Colonic mucosa (tissue), 4 donors: ENCODE measurements at regions not wholly inside any gene's neighbourhood (a gene's known extent, or its start where the extent isn't known, plus 50 kb on each side); places are given as distances from the start of the nearest gene placed in this dataset.

ENCODE experiments used
- DNase-seq: peaks from one replicate; pipeline ENCODE4 v3.0.0-alpha.2; 2020
- H3K27ac ChIP-seq: fragments of 200-600 bp; one replicate; pipeline ENCODE4 v1.8.0; 2021
- H3K27me3 ChIP-seq: fragments of 200-600 bp; one replicate; pipeline ENCODE4 v1.8.0; 2021
- H3K36me3 ChIP-seq: fragments of 200-600 bp; one replicate; pipeline ENCODE4 v1.8.0; 2021
- H3K4me1 ChIP-seq: fragments of 200-600 bp; one replicate; pipeline ENCODE4 v1.8.0; 2021; ENCODE audit warnings: mild to moderate bottlenecking
- H3K4me3 ChIP-seq: fragments of 200-600 bp; one replicate; pipeline ENCODE4 v1.8.0; 2021
- H3K9ac ChIP-seq, 2 donors: one replicate each; pipeline ENCODE4 v1.7.0; 2013; ENCODE audit warnings: control low read depth in 2 of 2, low read depth in 2 of 2, low read length in 2 of 2
- H3K9me3 ChIP-seq: fragments of 200-600 bp; one replicate; pipeline ENCODE4 v1.8.0; 2021
- CTCF ChIP-seq: fragments of 200-600 bp; IDR thresholded peaks from one replicate; pipeline ENCODE4 v1.8.0; 2022; ENCODE audit warnings: antibody characterized with exemption, mild to moderate bottlenecking
- intact Hi-C: fragments of 100-400 bp; cut with DNase I; formaldehyde crosslinking; loops from one replicate; pipeline ENCODE4 v1.14.1; 2022
- donor health status: healthy.
- donor health status: DM: no; HTN: no; CAD: no.
- donor health status: DM: no; HTN: no; CAD: no.

- TF ChIP-seq CTCF, result no peak
- Histone ChIP-seq H3K36me3 (no peaks in the 10 kb centered on the region), H3K9ac (peak overlapping the region in 1 of 2 donors; percentile 49), H3K9me3 (no peaks in the 10 kb centered on the region), H3K4me3 (no peak overlapping the region), H3K27ac (peak overlapping the region; percentile 62), H3K27me3 (no peaks in the 10 kb centered on the region), H3K4me1 (peaks cover 17% of the 10 kb centered on the region)
- intact Hi-C loops, result no loop called here
- DNase-seq, result no peak
Observed at GRCh38 chr7:131000389-131000788, 266.4 kb upstream of the KLF14 start.

GRCh38 chr7:131000873-131001272, 266.9 kb upstream of the KLF14 start:
- H3K27ac ChIP-seq, result peak overlapping the region; percentile 62
- peak overlapping the region in 1 of 2 donors; percentile 58 for H3K9ac ChIP-seq
- no peaks in the 10 kb centered on the region for H3K9me3 ChIP-seq
- DNase-seq, result no peak
- no peaks in the 10 kb centered on the region for H3K27me3 ChIP-seq
- H3K4me1 ChIP-seq, result peaks cover 12% of the 10 kb centered on the region
- intact Hi-C loops, result no loop called here
- no peak for TF ChIP-seq CTCF
- H3K36me3 ChIP-seq, result no peaks in the 10 kb centered on the region
- no peak overlapping the region for H3K4me3 ChIP-seq

- Histone ChIP-seq H3K9ac (no peak overlapping the region), H3K27ac (no peak overlapping the region), H3K27me3 (no peaks in the 10 kb centered on the region), H3K9me3 (no peaks in the 10 kb centered on the region), H3K36me3 (no peaks in the 10 kb centered on the region), H3K4me1 (peaks cover 10% of the 10 kb centered on the region), H3K4me3 (no peak overlapping the region)
- intact Hi-C loops, result no loop called here
- TF ChIP-seq CTCF, result no peak
- DNase-seq, result no peak
Observed at GRCh38 chr7:131002600-131002999, 268.6 kb upstream of the KLF14 start.

- no peak for DNase-seq
- H3K4me1 ChIP-seq, result peaks cover 12% of the 10 kb centered on the region
Observed at GRCh38 chr7:131003634-131004033, 269.6 kb upstream of the KLF14 start.

GRCh38 chr7:131004371-131004770, 270.4 kb upstream of the KLF14 start:
- intact Hi-C loops, result no loop called here
- Histone ChIP-seq H3K9me3 (no peaks in the 10 kb centered on the region), H3K27ac (no peak overlapping the region), H3K27me3 (no peaks in the 10 kb centered on the region), H3K4me3 (no peak overlapping the region), H3K4me1 (peaks cover 13% of the 10 kb centered on the region), H3K9ac (no peak overlapping the region), H3K36me3 (no peaks in the 10 kb centered on the region)
- no peak for DNase-seq
- TF ChIP-seq CTCF, result no peak

More at GRCh38 chr7:131003634-131004033, 269.6 kb upstream of the KLF14 start:
- no peak for TF ChIP-seq CTCF
- intact Hi-C loops, result no loop called here
- Histone ChIP-seq H3K9me3 (no peaks in the 10 kb centered on the region), H3K9ac (no peak overlapping the region), H3K27me3 (no peaks in the 10 kb centered on the region), H3K36me3 (no peaks in the 10 kb centered on the region), H3K27ac (no peak overlapping the region), H3K4me3 (no peak overlapping the region)
